ENCODE measurements at regions not wholly inside any gene's neighbourhood (a gene's known extent, or its start where the extent isn't known, plus 50 kb on each side); places are given as distances from the start of the nearest gene placed in this dataset.

DNA sequence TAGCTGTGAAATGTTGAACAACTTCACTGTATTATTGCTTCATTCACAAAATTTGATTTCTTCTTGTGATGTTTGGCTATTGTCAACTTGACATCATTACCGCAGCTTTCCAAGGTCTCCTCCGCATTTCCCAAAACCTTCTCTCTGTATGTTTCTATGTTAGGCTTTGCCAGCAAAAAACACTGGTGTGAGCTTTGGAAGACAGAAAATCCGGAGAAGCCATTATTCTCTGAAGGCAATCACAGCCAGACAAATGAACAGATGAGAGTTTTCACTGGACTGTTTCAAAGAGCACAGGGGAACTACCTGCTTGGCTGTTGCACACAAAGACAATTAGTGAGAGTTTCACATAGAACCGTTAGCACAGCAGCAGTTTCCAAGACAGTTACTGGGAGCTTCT, 609.6 kb downstream of the BRINP3 start:
- TF ChIP-seq CTCF (IDR thresholded peaks at IDR 0.05) (no peak), ZFX (IDR thresholded peaks at IDR 0.05; ENCODE audit: borderline replicate concordance) (no peak)

Measured in 22Rv1 (cell line).